Loucy (cell line): ENCODE measurements at regions not wholly inside any gene's neighbourhood (a gene's known extent, or its start where the extent isn't known, plus 50 kb on each side); places are given as distances from the start of the nearest gene placed in this dataset.

Experiments used
- H2AFZ ChIP-seq: fragments of 200-600 bp; sonication (generic); 2 replicates; pipeline ENCODE4 v1.6.0; 2016; ENCODE audit warnings: antibody characterized with exemption, mild to moderate bottlenecking, low read length, moderate library complexity
- H3F3A ChIP-seq: fragments of 200-600 bp; 2 replicates; pipeline ENCODE4 v1.6.0; 2016; ENCODE audit warnings: antibody characterized with exemption, low read depth, mild to moderate bottlenecking
- H3K27me3 ChIP-seq: fragments of 200-600 bp; sonication (generic); 2 replicates; pipeline ENCODE4 v1.6.1; 2014; ENCODE audit warnings: low read length, mild to moderate bottlenecking; ENCODE audit not compliant: insufficient read depth, poor library complexity, severe bottlenecking
- H3K36me3 ChIP-seq: fragments of 200-600 bp; sonication (generic); 2 replicates; pipeline ENCODE4 v1.6.1; 2016; ENCODE audit warnings: low read length; ENCODE audit not compliant: insufficient read depth
- H3K4me1 ChIP-seq: fragments of 200-600 bp; sonication (generic); 2 replicates; pipeline ENCODE4 v1.5.1; 2014; ENCODE audit warnings: low read length, mild to moderate bottlenecking; ENCODE audit not compliant: insufficient read depth, poor library complexity, severe bottlenecking
- H3K4me2 ChIP-seq: fragments of 200-600 bp; sonication (generic); 2 replicates; pipeline ENCODE4 v1.6.0; 2014; ENCODE audit warnings: antibody characterized with exemption, low read length, low read depth, mild to moderate bottlenecking; ENCODE audit not compliant: poor library complexity, severe bottlenecking
- H3K4me3 ChIP-seq: fragments of 200-600 bp; sonication (generic); 2 replicates; pipeline ENCODE4 v1.5.1; 2014; ENCODE audit warnings: low read length, mild to moderate bottlenecking, mixed read lengths; ENCODE audit not compliant: poor library complexity, severe bottlenecking
- H3K79me2 ChIP-seq: fragments of 200-600 bp; sonication (generic); 2 replicates; pipeline ENCODE4 v1.6.1; 2014; ENCODE audit warnings: low read length; ENCODE audit not compliant: insufficient read depth
- H3K9ac ChIP-seq: fragments of 200-600 bp; sonication (generic); 2 replicates; pipeline ENCODE4 v1.6.0; 2014; ENCODE audit warnings: mild to moderate bottlenecking, low read depth, low read length, moderate library complexity; ENCODE audit not compliant: poor library complexity, severe bottlenecking
- H3K9me2 ChIP-seq: fragments of 200-600 bp; sonication (generic); replicated peaks from 2 replicates; pipeline ENCODE4 v1.6.1; 2016; ENCODE audit warnings: low read depth, low read length, mixed read lengths
- H3K9me3 ChIP-seq: fragments of 200-600 bp; sonication (generic); 2 replicates; pipeline ENCODE4 v1.6.1; 2014; ENCODE audit warnings: mild to moderate bottlenecking, antibody characterized with exemption, low read length, low read depth; ENCODE audit not compliant: insufficient read depth
- H4K20me1 ChIP-seq: fragments of 200-600 bp; sonication (generic); 2 replicates; pipeline ENCODE4 v1.6.0; 2014; ENCODE audit warnings: antibody characterized with exemption, low read length, mild to moderate bottlenecking; ENCODE audit not compliant: insufficient read depth, poor library complexity, severe bottlenecking
- EZH2phosphoT487 ChIP-seq: fragments of 200-600 bp; IDR thresholded peaks from 2 replicates; pipeline ENCODE4 v1.6.1; 2018; ENCODE audit warnings: antibody characterized with exemption, mild to moderate bottlenecking, moderate library complexity, borderline replicate concordance
- TF ChIP-seq, protein P1 (sequence below): fragments of 200-600 bp; sonication (generic); conservative IDR thresholded peaks from 2 replicates; pipeline ENCODE4 v1.5.1; 2014; ENCODE audit warnings: mild to moderate bottlenecking, antibody characterized with exemption, low read length

DNA sequence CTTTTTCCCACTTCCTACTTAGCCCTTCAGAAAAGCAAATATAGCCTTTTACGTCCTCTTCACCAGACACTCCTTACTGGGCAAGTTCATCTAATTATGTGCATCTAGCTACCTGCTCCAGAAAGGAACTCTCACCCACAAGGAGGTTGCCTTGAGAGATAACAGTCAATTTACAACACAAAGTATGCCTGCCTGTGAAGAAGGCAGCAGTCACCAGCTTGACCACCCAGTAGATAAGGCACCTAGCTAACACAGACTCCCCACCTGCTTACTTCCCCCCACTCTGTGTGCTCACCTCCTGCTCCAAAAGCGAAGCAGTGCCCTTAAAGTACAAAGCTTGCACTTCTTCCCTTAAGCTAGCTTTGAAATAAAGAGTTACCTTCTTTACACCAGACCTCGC lies 111.7 kb upstream of the MRPS30 start:
- Histone ChIP-seq H3K4me2 (no peak overlapping the region), H3K9ac (no peak overlapping the region), H3K9me2 (no peaks in the 10 kb centered on the region), H3K4me3 (no peak overlapping the region), H3K36me3 (no peaks in the 10 kb centered on the region), H3K9me3 (no peaks in the 10 kb centered on the region), H3F3A (no peaks in the 10 kb centered on the region), H3K4me1 (no peaks in the 10 kb centered on the region), H3K79me2 (no peaks in the 10 kb centered on the region), H2AFZ (no peak overlapping the region), H4K20me1 (no peaks in the 10 kb centered on the region), H3K27me3 (no peaks in the 10 kb centered on the region)
- TF ChIP-seq EZH2phosphoT487 = no peak
- TF ChIP-seq, protein P1, sequence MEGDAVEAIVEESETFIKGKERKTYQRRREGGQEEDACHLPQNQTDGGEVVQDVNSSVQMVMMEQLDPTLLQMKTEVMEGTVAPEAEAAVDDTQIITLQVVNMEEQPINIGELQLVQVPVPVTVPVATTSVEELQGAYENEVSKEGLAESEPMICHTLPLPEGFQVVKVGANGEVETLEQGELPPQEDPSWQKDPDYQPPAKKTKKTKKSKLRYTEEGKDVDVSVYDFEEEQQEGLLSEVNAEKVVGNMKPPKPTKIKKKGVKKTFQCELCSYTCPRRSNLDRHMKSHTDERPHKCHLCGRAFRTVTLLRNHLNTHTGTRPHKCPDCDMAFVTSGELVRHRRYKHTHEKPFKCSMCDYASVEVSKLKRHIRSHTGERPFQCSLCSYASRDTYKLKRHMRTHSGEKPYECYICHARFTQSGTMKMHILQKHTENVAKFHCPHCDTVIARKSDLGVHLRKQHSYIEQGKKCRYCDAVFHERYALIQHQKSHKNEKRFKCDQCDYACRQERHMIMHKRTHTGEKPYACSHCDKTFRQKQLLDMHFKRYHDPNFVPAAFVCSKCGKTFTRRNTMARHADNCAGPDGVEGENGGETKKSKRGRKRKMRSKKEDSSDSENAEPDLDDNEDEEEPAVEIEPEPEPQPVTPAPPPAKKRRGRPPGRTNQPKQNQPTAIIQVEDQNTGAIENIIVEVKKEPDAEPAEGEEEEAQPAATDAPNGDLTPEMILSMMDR = no peak

DNA sequence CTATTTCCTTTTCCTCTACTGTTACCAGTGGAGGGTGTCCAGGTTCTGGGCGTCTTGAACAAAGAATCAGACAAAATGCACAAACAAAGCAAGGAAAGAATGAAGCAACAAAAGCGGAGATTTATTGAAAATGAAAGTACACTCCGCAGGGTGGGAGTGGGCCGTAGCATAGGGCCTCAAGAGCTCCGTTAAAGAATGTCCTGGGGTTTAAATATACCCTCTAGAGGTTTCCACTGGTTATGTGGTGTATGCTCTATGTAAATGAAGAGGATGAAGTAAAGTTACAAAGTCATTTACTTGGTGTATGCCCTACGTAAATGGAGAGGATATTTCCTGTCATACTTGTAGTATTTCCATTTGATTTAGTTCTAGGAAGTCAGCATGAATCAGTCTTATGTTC lies 113.5 kb upstream of the MRPS30 start:
- TF ChIP-seq, protein P1 = no peak
- no peak for TF ChIP-seq EZH2phosphoT487

DNA sequence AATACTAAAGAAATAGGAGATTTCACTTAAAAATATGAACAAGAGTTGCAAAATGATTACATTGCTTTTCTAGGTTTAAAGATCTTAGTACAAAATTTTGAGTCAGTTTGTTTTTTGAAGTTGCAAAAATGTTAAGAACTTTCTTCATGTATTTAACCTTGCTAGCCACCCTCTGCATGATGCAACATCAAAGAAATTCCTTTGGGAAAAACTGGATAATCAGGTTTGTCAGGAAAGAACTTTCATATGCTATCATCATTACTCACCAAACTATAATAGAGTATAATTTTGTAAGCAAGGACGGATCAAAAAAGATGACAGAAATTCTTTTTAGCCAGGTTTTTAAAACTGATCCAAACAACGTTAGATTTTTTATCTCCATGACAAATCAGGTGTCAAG lies 116.9 kb upstream of the MRPS30 start:
- no peaks in the 10 kb centered on the region for H3K36me3 ChIP-seq
- no peaks in the 10 kb centered on the region for H3K79me2 ChIP-seq
- H3K9me2 ChIP-seq = no peaks in the 10 kb centered on the region
- H3K4me1 ChIP-seq = no peaks in the 10 kb centered on the region
- H4K20me1 ChIP-seq = no peaks in the 10 kb centered on the region
- H3K9ac ChIP-seq = no peak overlapping the region
- H3K4me2 ChIP-seq = no peak overlapping the region
- peaks cover 3% of the 10 kb centered on the region; the same call in 1 of the 2 replicates for H3K9me3 ChIP-seq
- H3F3A ChIP-seq = no peaks in the 10 kb centered on the region
- TF ChIP-seq, protein P1 = no peak
- TF ChIP-seq EZH2phosphoT487 = no peak
- no peak overlapping the region for H3K4me3 ChIP-seq
- no peaks in the 10 kb centered on the region for H3K27me3 ChIP-seq
- no peak overlapping the region for H2AFZ ChIP-seq

More for the DNA sequence above, 113.5 kb upstream of the MRPS30 start:
- H3K4me2 ChIP-seq = no peak overlapping the region
- H3K79me2 ChIP-seq = no peaks in the 10 kb centered on the region
- no peak overlapping the region for H2AFZ ChIP-seq
- H4K20me1 ChIP-seq = no peaks in the 10 kb centered on the region
- H3K9me2 ChIP-seq = no peaks in the 10 kb centered on the region
- no peaks in the 10 kb centered on the region for H3K4me1 ChIP-seq
- no peaks in the 10 kb centered on the region for H3K9me3 ChIP-seq
- no peaks in the 10 kb centered on the region for H3F3A ChIP-seq
- H3K4me3 ChIP-seq = no peak overlapping the region
- H3K36me3 ChIP-seq = no peaks in the 10 kb centered on the region
- H3K27me3 ChIP-seq = no peaks in the 10 kb centered on the region
- H3K9ac ChIP-seq = no peak overlapping the region
